Trophoblast cell (in vitro differentiated cells and primary cell): ENCODE measurements at regions not wholly inside any gene's neighbourhood (a gene's known extent, or its start where the extent isn't known, plus 50 kb on each side); places are given as distances from the start of the nearest gene placed in this dataset.
"Not testable (repeated sequence)": the region's sequence is repeated elsewhere in the genome, so short reads cannot be mapped to it uniquely, and the experiment has no call there.

Source experiments
- DNase-seq, 2 donors: peaks; one replicate each; pipeline ENCODE4 v3.0.0-alpha.2; 2016
- H2AFZ ChIP-seq: 2 replicates; pipeline ENCODE4 v1.6.1; 2013; ENCODE audit warnings: low read length, moderate library complexity, mild to moderate bottlenecking; ENCODE audit not compliant: insufficient read depth, poor library complexity
- H2AK5ac ChIP-seq: 2 replicates; pipeline ENCODE4 v1.6.1; 2013; ENCODE audit warnings: mild to moderate bottlenecking, low read length
- H2BK120ac ChIP-seq: 2 replicates; pipeline ENCODE4 v1.6.1; 2013; ENCODE audit warnings: low read length, mild to moderate bottlenecking, moderate library complexity; ENCODE audit not compliant: insufficient read depth, poor library complexity
- H2BK12ac ChIP-seq: 2 replicates; pipeline ENCODE4 v1.6.1; 2013; ENCODE audit warnings: mild to moderate bottlenecking, low read length, moderate library complexity
- H2BK5ac ChIP-seq: 2 replicates; pipeline ENCODE4 v1.6.1; 2013; ENCODE audit warnings: low read length, low read depth, moderate library complexity, mild to moderate bottlenecking; ENCODE audit not compliant: poor library complexity
- H3K14ac ChIP-seq: 2 replicates; pipeline ENCODE4 v1.6.1; 2013; ENCODE audit warnings: mild to moderate bottlenecking, low read length
- H3K18ac ChIP-seq: 2 replicates; pipeline ENCODE4 v1.6.1; 2013; ENCODE audit warnings: mild to moderate bottlenecking, low read length
- H3K23ac ChIP-seq: 2 replicates; pipeline ENCODE4 v1.6.1; 2013; ENCODE audit warnings: low read length
- H3K27ac ChIP-seq: 2 replicates; pipeline ENCODE4 v1.5.1; 2013; ENCODE audit warnings: low read depth, mild to moderate bottlenecking, inconsistent platforms, low read length, moderate library complexity
- H3K27me3 ChIP-seq: 2 replicates; pipeline ENCODE4 v1.6.1; 2013; ENCODE audit warnings: inconsistent platforms, mild to moderate bottlenecking, low read length, moderate library complexity; ENCODE audit not compliant: insufficient read depth
- H3K36me3 ChIP-seq, 2 experiments: 1 replicate in 1 of 2; 2 replicates in 1 of 2; pipeline ENCODE4 v1.6.1; 2013; ENCODE audit warnings: low read length in 2 of 2, mild to moderate bottlenecking in 2 of 2, moderate library complexity in 1 of 2; ENCODE audit not compliant: insufficient read depth in 2 of 2, control insufficient read depth in 1 of 2
- H3K4ac ChIP-seq: 2 replicates; pipeline ENCODE4 v1.6.1; 2013; ENCODE audit warnings: low read depth, mild to moderate bottlenecking, low read length, moderate library complexity
- H3K4me1 ChIP-seq, 2 experiments: 1 replicate in 1 of 2; 2 replicates in 1 of 2; pipeline ENCODE4 v1.6.1; 2013; ENCODE audit warnings: low read length in 2 of 2, mild to moderate bottlenecking in 2 of 2, moderate library complexity in 1 of 2; ENCODE audit not compliant: insufficient read depth in 2 of 2, control insufficient read depth in 1 of 2
- H3K4me2 ChIP-seq: 2 replicates; pipeline ENCODE4 v1.6.1; 2013; ENCODE audit warnings: inconsistent platforms, mild to moderate bottlenecking, low read length, moderate library complexity
- H3K4me3 ChIP-seq: 2 replicates; pipeline ENCODE4 v1.5.1; 2013; ENCODE audit warnings: mild to moderate bottlenecking, low read depth, low read length, inconsistent platforms
- H3K79me1 ChIP-seq: one replicate; pipeline ENCODE4 v1.6.1; 2013; ENCODE audit warnings: low read length
- H3K79me2 ChIP-seq: 2 replicates; pipeline ENCODE4 v1.6.1; 2013; ENCODE audit warnings: low read length, mild to moderate bottlenecking; ENCODE audit not compliant: control insufficient read depth, insufficient read depth, poor library complexity
- H3K9ac ChIP-seq: 2 replicates; pipeline ENCODE4 v1.6.1; 2013; ENCODE audit warnings: mild to moderate bottlenecking, low read length
- H3K9me3 ChIP-seq: 2 replicates; pipeline ENCODE4 v1.6.1; 2013; ENCODE audit warnings: low read depth, mild to moderate bottlenecking, control low read depth, inconsistent platforms, low read length; ENCODE audit not compliant: insufficient read depth
- H4K12ac ChIP-seq: 2 replicates; pipeline ENCODE4 v1.6.1; 2013; ENCODE audit warnings: low read depth, mild to moderate bottlenecking, low read length, moderate library complexity
- H4K8ac ChIP-seq: 2 replicates; pipeline ENCODE4 v1.6.1; 2013; ENCODE audit warnings: low read depth, mild to moderate bottlenecking, low read length, moderate library complexity
- H4K91ac ChIP-seq: one replicate; pipeline ENCODE4 v1.6.1; 2013; ENCODE audit warnings: low read depth, mild to moderate bottlenecking, low read length, moderate library complexity
- WGBS: extraction: QIAGEN DNeasy Blood & Tissue Kit; methylation state at CpG from one replicate; pipeline ENCODE4 v1.1.7; 2013; ENCODE audit warnings: missing lambda C conversion rate; ENCODE audit not compliant: insufficient read length, insufficient coverage; ENCODE audit errors: extremely low coverage; 5-methylcytosine and 5-hydroxymethylcytosine counted together

GRCh38 chr15:77915261-77915960 lies 162.1 kb downstream of the TBC1D2B start:
- no peak overlapping the region for H3K18ac ChIP-seq
- no peak overlapping the region for H2AK5ac ChIP-seq
- no peak for DNase-seq
- no peak overlapping the region for H4K91ac ChIP-seq
- no peak overlapping the region for H2BK120ac ChIP-seq
- no peaks in the 10 kb centered on the region for H3K27me3 ChIP-seq
- H2BK12ac ChIP-seq, result no peak overlapping the region
- no peak overlapping the region for H3K4me3 ChIP-seq
- no peak overlapping the region for H3K27ac ChIP-seq
- no CpG with 5 or more reads among the region's 19 CpGs for WGBS
- H3K79me2 ChIP-seq, result no peaks in the 10 kb centered on the region
- no peak overlapping the region for H3K23ac ChIP-seq
- no peaks in the 10 kb centered on the region for H3K36me3 ChIP-seq
- H3K4ac ChIP-seq, result no peak overlapping the region
- H2BK5ac ChIP-seq, result no peak overlapping the region
- H3K9me3 ChIP-seq, result no peaks in the 10 kb centered on the region
- H2AFZ ChIP-seq, result no peak overlapping the region
- H4K12ac ChIP-seq, result no peak overlapping the region
- H3K4me1 ChIP-seq, result no peaks in the 10 kb centered on the region
- no peak overlapping the region for H3K4me2 ChIP-seq
- H3K14ac ChIP-seq, result no peak overlapping the region
- no peak overlapping the region for H3K9ac ChIP-seq
- H4K8ac ChIP-seq, result no peak overlapping the region
- H3K79me1 ChIP-seq, result peaks cover 2% of the 10 kb centered on the region

- H3K4ac ChIP-seq, H3K23ac ChIP-seq, H3K9me3 ChIP-seq, H3K79me1 ChIP-seq, H3K4me1 ChIP-seq, H3K4me3 ChIP-seq, DNase-seq, H2BK12ac ChIP-seq, H4K8ac ChIP-seq, H3K36me3 ChIP-seq, H2AFZ ChIP-seq, H3K14ac ChIP-seq, H3K4me2 ChIP-seq, H3K79me2 ChIP-seq, H3K27me3 ChIP-seq, H3K9ac ChIP-seq, H3K18ac ChIP-seq, H3K27ac ChIP-seq, H2AK5ac ChIP-seq, H4K12ac ChIP-seq, H2BK5ac ChIP-seq, H4K91ac ChIP-seq, H2BK120ac ChIP-seq: not testable (repeated sequence)
- no CpG with 5 or more reads among the region's 5 CpGs for WGBS
Observed at GRCh38 chr15:77914531-77914930, 163.0 kb downstream of the TBC1D2B start.

GRCh38 chr15:77910030-77910911 lies 167.2 kb downstream of the TBC1D2B start:
- not testable (repeated sequence) for H3K9me3 ChIP-seq, H2AFZ ChIP-seq, H3K9ac ChIP-seq, H3K27ac ChIP-seq, H3K79me1 ChIP-seq, H3K4me1 ChIP-seq, H3K23ac ChIP-seq, H3K79me2 ChIP-seq, H2BK120ac ChIP-seq, H3K4me3 ChIP-seq, H4K91ac ChIP-seq, H3K4ac ChIP-seq, H2BK12ac ChIP-seq, H3K27me3 ChIP-seq, H3K36me3 ChIP-seq, H2BK5ac ChIP-seq
- peak; percentile 66 to 78 for DNase-seq
- Histone ChIP-seq H3K18ac (peak overlapping the region; percentile 25), H2AK5ac (peak overlapping the region; percentile 53), H4K8ac (peak overlapping the region; percentile 61), H3K4me2 (peak overlapping the region; percentile 68), H4K12ac (peak overlapping the region; percentile 36), H3K14ac (peak overlapping the region; percentile 11)
- no CpG with 5 or more reads among the region's 12 CpGs for WGBS

GRCh38 chr15:77909182-77909940 lies 168.2 kb downstream of the TBC1D2B start:
- H3K79me1 ChIP-seq, result peaks cover 2% of the 10 kb centered on the region
- no peak overlapping the region for H2AFZ ChIP-seq
- no peak overlapping the region for H3K9ac ChIP-seq
- H3K14ac ChIP-seq, result no peak overlapping the region
- no peaks in the 10 kb centered on the region for H3K36me3 ChIP-seq
- no peaks in the 10 kb centered on the region for H3K79me2 ChIP-seq
- H3K18ac ChIP-seq, result no peak overlapping the region
- no peak overlapping the region for H2AK5ac ChIP-seq
- no peak overlapping the region for H3K4me2 ChIP-seq
- H3K9me3 ChIP-seq, result no peaks in the 10 kb centered on the region
- no peak overlapping the region for H4K91ac ChIP-seq
- H4K12ac ChIP-seq, result no peak overlapping the region
- H3K27ac ChIP-seq, result no peak overlapping the region
- H2BK5ac ChIP-seq, result no peak overlapping the region
- no peak overlapping the region for H2BK12ac ChIP-seq
- peaks cover 3 to 6% of the 10 kb centered on the region in 2 experiments for H3K4me1 ChIP-seq
- WGBS, result no CpG with 5 or more reads among the region's 14 CpGs
- H3K4me3 ChIP-seq, result no peak overlapping the region
- H3K23ac ChIP-seq, result no peak overlapping the region
- no peak for DNase-seq
- H2BK120ac ChIP-seq, result no peak overlapping the region
- no peak overlapping the region for H3K4ac ChIP-seq
- no peak overlapping the region for H4K8ac ChIP-seq
- H3K27me3 ChIP-seq, result no peaks in the 10 kb centered on the region
